ENCODE measurements at regions not wholly inside any gene's neighbourhood (a gene's known extent, or its start where the extent isn't known, plus 50 kb on each side); places are given as distances from the start of the nearest gene placed in this dataset.

DNA sequence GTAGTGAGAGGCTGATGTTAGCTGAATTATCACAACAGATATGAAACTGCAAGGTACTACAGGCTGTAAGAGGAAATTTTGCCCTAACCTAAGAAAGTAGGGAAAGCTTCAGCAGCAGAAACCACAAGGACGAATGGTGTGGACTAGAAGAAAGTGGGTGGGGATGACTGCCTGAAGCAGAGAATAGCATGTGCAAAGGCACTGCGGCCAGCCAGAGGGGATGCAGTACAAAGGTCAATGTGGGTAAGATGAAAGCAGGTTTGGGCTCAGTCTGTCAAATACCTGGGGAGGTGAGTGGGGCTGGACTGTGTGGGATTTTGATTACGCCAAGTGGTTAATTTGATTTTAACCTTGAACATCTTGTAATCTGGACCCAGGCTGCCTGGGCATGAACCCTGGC lies 199.3 kb upstream of the GALNT2 start:
- no peak overlapping the region for H3K4ac ChIP-seq (ENCODE audit: low read depth in 1 of 2, low read length in 2 of 2)
- H2AFZ ChIP-seq (ENCODE audit: low read depth, low read length), result no peak overlapping the region
- DNase-seq, result no peak
- no peak overlapping the region for H3K4me3 ChIP-seq (ENCODE audit: insufficient read depth in 1 of 2, low read depth in 1 of 2, low read length in 2 of 2)
- H3K23ac ChIP-seq (ENCODE audit: low read length in 2 of 2), result no peak overlapping the region
- no peak overlapping the region for H3K9ac ChIP-seq (ENCODE audit: low read length)
- H3K14ac ChIP-seq (ENCODE audit: low read length in 2 of 2), result no peak overlapping the region
- H3K79me1 ChIP-seq (replicated peaks; ENCODE audit: low read length, poor library complexity, severe bottlenecking), result no peaks in the 10 kb centered on the region
- 81% methylated on average over 3 of the region's 3 CpGs for WGBS
- no peak overlapping the region for H3K27ac ChIP-seq (ENCODE audit: low read length, poor library complexity, severe bottlenecking)
- H4K91ac ChIP-seq (ENCODE audit: low read length), result no peak overlapping the region
- peak overlapping the region; percentile 8 for H2AK5ac ChIP-seq (ENCODE audit: low read length, severe bottlenecking)
- no peak overlapping the region for H4K8ac ChIP-seq (ENCODE audit: low read length)
- no peaks in the 10 kb centered on the region for H3K9me3 ChIP-seq (ENCODE audit: control insufficient read depth, low read length)
- H2BK15ac ChIP-seq (ENCODE audit: low read depth, poor library complexity, severe bottlenecking), result no peak overlapping the region
- no peak overlapping the region for H2BK5ac ChIP-seq (ENCODE audit: low read depth, low read length, poor library complexity, severe bottlenecking)
- H3K18ac ChIP-seq (ENCODE audit: low read depth in 1 of 2, low read length in 2 of 2), result no peak overlapping the region
- H2BK120ac ChIP-seq (ENCODE audit: low read depth, low read length), result no peak overlapping the region
- H3K27me3 ChIP-seq (ENCODE audit: control insufficient read depth in 1 of 2, insufficient read depth in 1 of 2, low read length in 2 of 2), result peaks cover 0 to 11% of the 10 kb centered on the region in 2 experiments
- no peaks in the 10 kb centered on the region for H3K36me3 ChIP-seq (ENCODE audit: control insufficient read depth in 1 of 2, insufficient read depth in 2 of 2, low read depth in 1 of 2, low read length in 2 of 2)
- no peak overlapping the region for H2BK12ac ChIP-seq (ENCODE audit: low read length in 2 of 2)
- H3K4me1 ChIP-seq (ENCODE audit: control insufficient read depth, insufficient read depth, low read depth, low read length), result peaks cover 9% of the 10 kb centered on the region
- no peak overlapping the region for H3K4me2 ChIP-seq (ENCODE audit: low read length, poor library complexity, severe bottlenecking)

DNA sequence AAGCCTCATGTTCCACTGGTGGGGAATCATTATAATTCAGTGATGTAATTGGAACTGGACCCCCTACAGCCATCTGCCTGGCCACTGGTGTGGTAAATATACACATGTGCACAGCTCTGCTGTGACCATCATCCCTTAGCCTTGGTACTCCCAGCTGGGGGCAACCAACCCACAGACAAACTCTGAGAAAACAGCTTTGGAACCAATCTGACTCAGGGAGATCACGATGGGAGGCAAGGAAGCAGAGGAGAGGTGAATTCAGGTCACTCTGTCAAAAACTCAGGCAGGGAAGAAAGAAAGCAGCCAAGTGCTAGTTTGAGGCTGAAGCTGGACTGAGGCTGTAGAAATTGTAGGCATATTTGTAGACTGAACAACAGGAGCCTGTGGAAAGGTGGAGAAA lies 197.8 kb upstream of the GALNT2 start:
- Histone ChIP-seq H3K27me3 (ENCODE audit: control insufficient read depth in 1 of 2, insufficient read depth in 1 of 2, low read length in 2 of 2) (peaks cover 0 to 11% of the 10 kb centered on the region in 2 experiments), H2BK120ac (ENCODE audit: low read depth, low read length) (no peak overlapping the region), H3K4me2 (ENCODE audit: low read length, poor library complexity, severe bottlenecking) (no peak overlapping the region), H4K8ac (ENCODE audit: low read length) (no peak overlapping the region), H3K18ac (ENCODE audit: low read depth in 1 of 2, low read length in 2 of 2) (no peak overlapping the region), H3K4me3 (ENCODE audit: insufficient read depth in 1 of 2, low read depth in 1 of 2, low read length in 2 of 2) (no peak overlapping the region), H2BK15ac (ENCODE audit: low read depth, poor library complexity, severe bottlenecking) (no peak overlapping the region), H3K9ac (ENCODE audit: low read length) (no peak overlapping the region), H2BK12ac (ENCODE audit: low read length in 2 of 2) (no peak overlapping the region), H3K27ac (ENCODE audit: low read length, poor library complexity, severe bottlenecking) (peak overlapping the region; percentile 12), H3K4ac (ENCODE audit: low read depth in 1 of 2, low read length in 2 of 2) (no peak overlapping the region), H2BK5ac (ENCODE audit: low read depth, low read length, poor library complexity, severe bottlenecking) (no peak overlapping the region), H3K9me3 (ENCODE audit: control insufficient read depth, low read length) (no peaks in the 10 kb centered on the region), H3K14ac (ENCODE audit: low read length in 2 of 2) (no peak overlapping the region), H3K23ac (ENCODE audit: low read length in 2 of 2) (no peak overlapping the region), H3K79me1 (replicated peaks; ENCODE audit: low read length, poor library complexity, severe bottlenecking) (no peaks in the 10 kb centered on the region), H3K36me3 (ENCODE audit: control insufficient read depth in 1 of 2, insufficient read depth in 2 of 2, low read depth in 1 of 2, low read length in 2 of 2) (no peaks in the 10 kb centered on the region), H2AFZ (ENCODE audit: low read depth, low read length) (no peak overlapping the region), H4K91ac (ENCODE audit: low read length) (no peak overlapping the region), H3K4me1 (ENCODE audit: control insufficient read depth, insufficient read depth, low read depth, low read length) (peaks cover 9% of the 10 kb centered on the region), H2AK5ac (ENCODE audit: low read length, severe bottlenecking) (no peak overlapping the region)
- no peak for DNase-seq
- 49% methylated on average over 1 of the region's 1 CpG for WGBS

- DNase-seq, result no peak
- H3K9me3 ChIP-seq (ENCODE audit: control insufficient read depth, low read length), result no peaks in the 10 kb centered on the region
- no peak overlapping the region for H3K23ac ChIP-seq (ENCODE audit: low read length in 2 of 2)
- H2BK120ac ChIP-seq (ENCODE audit: low read depth, low read length), result no peak overlapping the region
- H3K18ac ChIP-seq (ENCODE audit: low read depth in 1 of 2, low read length in 2 of 2), result no peak overlapping the region
- no peak overlapping the region for H4K91ac ChIP-seq (ENCODE audit: low read length)
- peaks cover 0 to 11% of the 10 kb centered on the region in 2 experiments for H3K27me3 ChIP-seq (ENCODE audit: control insufficient read depth in 1 of 2, insufficient read depth in 1 of 2, low read length in 2 of 2)
- H2AK5ac ChIP-seq (ENCODE audit: low read length, severe bottlenecking), result no peak overlapping the region
- no peak overlapping the region for H2AFZ ChIP-seq (ENCODE audit: low read depth, low read length)
- H3K36me3 ChIP-seq (ENCODE audit: control insufficient read depth in 1 of 2, insufficient read depth in 2 of 2, low read depth in 1 of 2, low read length in 2 of 2), result no peaks in the 10 kb centered on the region
- 76% methylated on average over 4 of the region's 4 CpGs for WGBS
- H3K4ac ChIP-seq (ENCODE audit: low read depth in 1 of 2, low read length in 2 of 2), result no peak overlapping the region
- H3K14ac ChIP-seq (ENCODE audit: low read length in 2 of 2), result no peak overlapping the region
- H3K9ac ChIP-seq (ENCODE audit: low read length), result no peak overlapping the region
- no peak overlapping the region for H4K8ac ChIP-seq (ENCODE audit: low read length)
- H3K4me2 ChIP-seq (ENCODE audit: low read length, poor library complexity, severe bottlenecking), result no peak overlapping the region
- no peak overlapping the region for H2BK12ac ChIP-seq (ENCODE audit: low read length in 2 of 2)
- H3K27ac ChIP-seq (ENCODE audit: low read length, poor library complexity, severe bottlenecking), result peak overlapping the region; percentile 12
- H2BK15ac ChIP-seq (ENCODE audit: low read depth, poor library complexity, severe bottlenecking), result no peak overlapping the region
- no peaks in the 10 kb centered on the region for H3K79me1 ChIP-seq (replicated peaks; ENCODE audit: low read length, poor library complexity, severe bottlenecking)
- H3K4me3 ChIP-seq (ENCODE audit: insufficient read depth in 1 of 2, low read depth in 1 of 2, low read length in 2 of 2), result no peak overlapping the region
- peaks cover 14% of the 10 kb centered on the region for H3K4me1 ChIP-seq (ENCODE audit: control insufficient read depth, insufficient read depth, low read depth, low read length)
- H2BK5ac ChIP-seq (ENCODE audit: low read depth, low read length, poor library complexity, severe bottlenecking), result no peak overlapping the region
Observed at GRCh38 chr1:229869687-229870086, 197.4 kb upstream of the GALNT2 start.

- no peak overlapping the region for H2AFZ ChIP-seq (ENCODE audit: low read depth, low read length)
- no peak overlapping the region for H2BK12ac ChIP-seq (ENCODE audit: low read length in 2 of 2)
- H4K8ac ChIP-seq (ENCODE audit: low read length), result no peak overlapping the region
- H3K4ac ChIP-seq (ENCODE audit: low read depth in 1 of 2, low read length in 2 of 2), result no peak overlapping the region
- no peaks in the 10 kb centered on the region for H3K79me1 ChIP-seq (replicated peaks; ENCODE audit: low read length, poor library complexity, severe bottlenecking)
- no peak for DNase-seq
- 94% methylated on average over 2 of the region's 2 CpGs for WGBS
- H4K91ac ChIP-seq (ENCODE audit: low read length), result no peak overlapping the region
- H3K27me3 ChIP-seq (ENCODE audit: control insufficient read depth in 1 of 2, insufficient read depth in 1 of 2, low read length in 2 of 2), result peaks cover 0 to 11% of the 10 kb centered on the region in 2 experiments
- no peak overlapping the region for H3K23ac ChIP-seq (ENCODE audit: low read length in 2 of 2)
- no peak overlapping the region for H3K14ac ChIP-seq (ENCODE audit: low read length in 2 of 2)
- H3K4me2 ChIP-seq (ENCODE audit: low read length, poor library complexity, severe bottlenecking), result no peak overlapping the region
- H3K36me3 ChIP-seq (ENCODE audit: control insufficient read depth in 1 of 2, insufficient read depth in 2 of 2, low read depth in 1 of 2, low read length in 2 of 2), result no peaks in the 10 kb centered on the region
- H2BK5ac ChIP-seq (ENCODE audit: low read depth, low read length, poor library complexity, severe bottlenecking), result no peak overlapping the region
- H3K4me3 ChIP-seq (ENCODE audit: insufficient read depth in 1 of 2, low read depth in 1 of 2, low read length in 2 of 2), result no peak overlapping the region
- H3K4me1 ChIP-seq (ENCODE audit: control insufficient read depth, insufficient read depth, low read depth, low read length), result peaks cover 15% of the 10 kb centered on the region
- no peak overlapping the region for H3K27ac ChIP-seq (ENCODE audit: low read length, poor library complexity, severe bottlenecking)
- no peaks in the 10 kb centered on the region for H3K9me3 ChIP-seq (ENCODE audit: control insufficient read depth, low read length)
- H3K18ac ChIP-seq (ENCODE audit: low read depth in 1 of 2, low read length in 2 of 2), result no peak overlapping the region
- H2AK5ac ChIP-seq (ENCODE audit: low read length, severe bottlenecking), result no peak overlapping the region
- no peak overlapping the region for H2BK120ac ChIP-seq (ENCODE audit: low read depth, low read length)
- H3K9ac ChIP-seq (ENCODE audit: low read length), result no peak overlapping the region
- H2BK15ac ChIP-seq (ENCODE audit: low read depth, poor library complexity, severe bottlenecking), result no peak overlapping the region
Observed at GRCh38 chr1:229870381-229870780, 196.7 kb upstream of the GALNT2 start.

Data from mesenchymal stem cell (in vitro differentiated cells and primary cell).